IMR-90 (cell line): ENCODE measurements at regions not wholly inside any gene's neighbourhood (a gene's known extent, or its start where the extent isn't known, plus 50 kb on each side); places are given as distances from the start of the nearest gene placed in this dataset.

ENCODE experiments used
- BHLHE40 ChIP-seq: fragments of 150-350 bp; IDR thresholded peaks from 2 replicates; pipeline ENCODE4 v1.6.1; 2016; ENCODE audit warnings: mild to moderate bottlenecking, low read depth, low read length
- CEBPB ChIP-seq: IDR thresholded peaks from 2 replicates; pipeline ENCODE4 v1.6.1; 2012; ENCODE audit warnings: low read depth, low read length, improper control_type of control experiment
- CHD1 ChIP-seq: IDR thresholded peaks from 2 replicates; pipeline ENCODE4 v1.6.1; 2012; ENCODE audit warnings: low read depth, low read length, improper control_type of control experiment
- CTCF ChIP-seq: conservative IDR thresholded peaks from 2 replicates; pipeline ENCODE4 v1.5.1; 2012; ENCODE audit warnings: mild to moderate bottlenecking, low read depth, low read length, improper control_type of control experiment
- ELK1 ChIP-seq: fragments of 150-350 bp; IDR thresholded peaks from 2 replicates; pipeline ENCODE4 v1.6.1; 2016; ENCODE audit warnings: low read depth, mild to moderate bottlenecking, low read length, moderate library complexity, borderline replicate concordance
- MAFK ChIP-seq: IDR thresholded peaks from 2 replicates; pipeline ENCODE4 v1.6.1; 2012; ENCODE audit warnings: low read depth, low read length, improper control_type of control experiment
- POLR2A ChIP-seq: IDR thresholded peaks from 2 replicates; pipeline ENCODE4 v1.6.1; 2012; ENCODE audit warnings: mild to moderate bottlenecking, low read depth, low read length
- USF2 ChIP-seq: fragments of 150-350 bp; IDR thresholded peaks from 2 replicates; pipeline ENCODE4 v1.6.1; 2017; ENCODE audit warnings: mild to moderate bottlenecking, antibody characterized with exemption, low read length, low read depth

GRCh38 chr6:90434094-90434493 is 137.5 kb upstream of the BACH2 start:
- no peak for TF ChIP-seq ELK1
- TF ChIP-seq POLR2A = no peak
- peak; percentile 32; the same call in 1 of the 2 replicates for TF ChIP-seq CTCF
- no peak for TF ChIP-seq MAFK
- TF ChIP-seq CHD1 = no peak
- no peak for TF ChIP-seq BHLHE40
- TF ChIP-seq CEBPB = no peak
- TF ChIP-seq USF2 = no peak
